HG02678 (cell line): ENCODE measurements at regions not wholly inside any gene's neighbourhood (a gene's known extent, or its start where the extent isn't known, plus 50 kb on each side); places are given as distances from the start of the nearest gene placed in this dataset.
"Not testable (repeated sequence)": the region's sequence is repeated elsewhere in the genome, so short reads cannot be mapped to it uniquely, and the experiment has no call there.

ENCODE experiments used
- ATAC-seq: cut with Tn5 transposase; IDR thresholded peaks from one replicate; pipeline ENCODE4 v1.9.1; 2021; ENCODE audit warnings: mild to moderate bottlenecking, moderate library complexity; ENCODE audit not compliant: unreplicated experiment

DNA sequence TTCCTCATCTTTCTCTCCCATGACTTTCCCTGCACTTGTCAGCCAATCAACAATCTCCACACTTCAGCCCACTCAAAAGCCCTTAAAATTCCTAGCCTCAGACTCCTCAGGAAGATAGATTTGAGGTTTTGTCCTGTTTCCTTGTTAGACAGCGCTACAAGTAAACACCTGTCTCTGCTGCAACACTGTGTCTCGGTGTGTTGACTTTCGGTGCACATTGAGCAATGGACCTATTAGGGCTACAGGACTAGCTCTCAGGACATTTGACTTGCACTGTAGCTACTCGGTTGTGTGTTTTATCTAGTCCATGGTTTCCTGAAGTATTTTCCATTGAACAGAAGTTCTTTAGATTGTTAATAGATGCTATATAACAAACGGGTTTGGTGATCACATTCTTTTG is 140.9 kb upstream of the XPO1 start:
- no peak for ATAC-seq

DNA sequence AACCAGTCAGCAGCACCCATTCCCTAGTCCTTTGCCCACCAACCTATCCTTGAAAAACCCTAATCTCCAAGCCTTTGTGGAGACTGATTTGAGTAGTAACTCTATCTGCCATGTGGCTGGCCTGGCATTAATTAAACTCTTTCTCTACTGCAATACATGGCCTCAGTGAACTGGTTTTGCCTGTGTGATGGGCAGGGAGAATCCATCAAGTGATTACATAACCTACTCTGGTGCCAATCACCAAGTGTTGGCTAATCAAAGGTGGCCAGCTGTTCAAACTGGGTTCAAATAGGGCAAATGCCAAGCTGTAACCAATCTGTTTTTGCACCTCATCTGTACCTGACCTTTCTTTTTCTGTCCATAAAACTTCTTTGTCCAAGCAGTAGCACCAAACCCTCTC is 139.8 kb upstream of the XPO1 start:
- no peak for ATAC-seq

DNA sequence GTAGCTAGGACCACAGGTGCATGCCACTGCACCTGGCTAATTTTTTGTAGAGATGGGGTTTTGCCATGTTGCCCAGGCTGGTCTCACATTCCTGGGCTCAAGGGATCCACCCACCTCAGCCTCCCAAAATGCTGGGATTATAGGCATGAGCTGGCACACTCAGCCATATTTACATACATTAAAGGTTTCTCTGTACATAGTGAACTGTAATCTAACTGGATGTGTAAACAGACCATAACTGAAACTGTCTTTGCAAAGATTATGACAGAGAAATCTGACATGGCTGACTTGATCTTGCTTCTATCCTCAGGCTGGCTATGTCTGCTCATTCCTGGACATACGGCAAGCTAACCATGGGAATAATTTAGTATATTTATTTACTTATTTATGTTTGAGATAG is 139.2 kb upstream of the XPO1 start:
- no peak for ATAC-seq

DNA sequence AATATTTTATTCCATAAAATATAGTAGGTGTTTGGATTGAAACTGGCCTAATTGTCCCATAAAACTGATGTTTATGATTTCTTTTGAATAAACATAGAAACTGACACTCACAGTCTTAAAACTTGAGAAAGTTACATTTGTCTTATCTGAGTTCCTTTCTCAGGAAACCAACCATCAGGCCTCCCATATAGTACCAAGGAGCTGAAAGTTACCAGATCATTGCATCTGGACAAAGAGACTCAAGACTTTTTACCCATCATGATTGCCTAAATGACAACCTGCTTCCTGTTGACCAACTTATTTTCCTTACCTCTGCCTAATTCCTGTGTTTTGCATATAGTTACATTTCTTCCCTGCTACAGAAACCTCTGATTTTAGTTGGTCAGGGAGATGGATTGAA is 137.0 kb upstream of the XPO1 start:
- no peak for ATAC-seq

DNA sequence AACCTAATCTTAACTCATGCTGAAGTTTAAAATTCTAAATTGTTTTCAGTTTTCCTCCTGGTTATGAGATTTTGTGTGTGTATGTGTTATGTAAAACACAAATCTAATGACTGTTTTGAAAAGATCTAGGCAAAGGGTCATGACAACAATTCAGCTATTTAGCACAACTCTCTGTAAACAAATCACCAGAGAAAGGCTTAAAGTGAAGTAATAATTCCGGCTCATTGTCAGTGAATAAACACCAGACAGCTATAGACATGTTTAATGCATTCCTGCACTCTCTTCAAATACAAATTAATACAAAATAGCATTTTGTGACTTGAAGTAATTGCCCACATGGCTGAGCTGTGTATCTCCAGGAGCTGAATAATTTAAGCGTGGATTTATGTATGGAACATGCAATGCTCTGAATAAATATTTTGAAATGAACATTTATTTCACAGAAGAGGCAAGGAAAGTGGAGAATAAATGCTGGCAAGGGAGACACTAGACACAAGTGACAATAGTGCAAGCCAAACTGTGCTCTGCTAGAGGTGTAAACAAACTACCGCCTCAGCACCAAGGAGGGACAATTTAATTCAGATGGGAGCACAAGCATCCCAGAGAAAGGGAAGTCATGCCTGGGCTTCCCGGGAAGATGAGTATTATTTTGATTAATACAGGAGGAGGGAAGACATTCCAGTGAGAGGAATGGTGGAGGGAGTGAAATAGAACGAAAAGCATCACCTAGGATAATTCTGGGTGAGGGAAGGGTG is 133.6 kb upstream of the XPO1 start:
- ATAC-seq, result no peak

DNA sequence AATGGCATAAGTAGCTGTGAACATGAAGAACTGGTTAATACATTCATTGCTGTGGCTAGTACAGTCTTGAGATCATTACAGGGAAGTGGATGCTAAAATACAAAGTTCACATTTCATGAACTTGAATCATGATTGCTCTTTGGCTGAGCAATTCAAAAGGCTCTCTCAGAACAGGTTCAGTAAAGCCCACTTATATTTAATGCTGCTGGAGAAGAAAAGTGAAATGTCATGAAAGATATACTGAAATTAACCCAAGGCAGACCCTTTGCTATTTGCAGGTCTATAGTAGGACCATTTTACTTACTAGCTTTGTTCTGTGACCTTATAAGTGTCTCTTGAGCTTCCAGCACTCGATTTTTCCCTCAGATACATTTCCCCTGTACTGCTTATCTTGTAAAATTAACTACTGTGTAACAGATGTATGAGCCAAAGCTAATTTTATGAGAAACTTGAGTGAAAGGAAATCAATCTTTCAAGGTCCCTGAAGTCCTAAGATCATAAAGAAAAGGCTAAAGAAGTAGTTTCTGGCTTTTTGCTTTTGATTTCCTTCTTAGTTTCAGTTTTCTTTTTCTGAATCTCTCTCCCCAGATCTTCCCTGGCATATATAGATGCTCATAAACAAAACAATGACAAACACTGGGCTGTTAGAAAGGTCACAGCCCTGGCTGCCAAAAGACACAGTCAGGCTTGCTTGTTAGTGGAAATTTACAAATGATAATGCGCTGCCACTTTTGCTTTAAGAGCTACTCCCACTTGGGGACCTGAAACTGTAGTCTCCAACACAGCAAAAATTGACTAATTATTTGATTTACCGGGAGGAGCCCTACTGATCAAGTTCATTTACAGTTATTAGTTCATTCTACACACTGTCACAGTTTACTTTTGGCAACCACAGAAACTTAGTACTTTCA is 132.7 kb upstream of the XPO1 start:
- ATAC-seq, result peak; percentile 74

DNA sequence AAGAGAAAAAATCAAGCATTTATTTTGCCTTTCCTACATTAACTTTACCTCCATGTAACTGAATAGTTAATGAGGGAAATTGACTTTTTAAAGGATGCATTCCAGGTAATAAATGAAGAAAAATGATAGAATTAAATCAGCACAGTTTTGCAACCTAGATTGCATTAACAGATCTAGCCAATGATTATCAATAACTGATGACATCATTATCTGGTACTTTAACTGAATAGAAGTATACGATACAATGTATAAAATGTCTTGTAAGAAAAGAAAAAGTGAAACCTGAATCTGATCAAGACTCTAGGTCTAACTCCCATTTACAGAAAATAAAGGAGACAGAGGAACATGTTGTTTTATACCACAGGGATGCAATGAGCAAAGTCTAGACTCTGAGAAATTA is 126.0 kb upstream of the XPO1 start:
- ATAC-seq, result no peak

DNA sequence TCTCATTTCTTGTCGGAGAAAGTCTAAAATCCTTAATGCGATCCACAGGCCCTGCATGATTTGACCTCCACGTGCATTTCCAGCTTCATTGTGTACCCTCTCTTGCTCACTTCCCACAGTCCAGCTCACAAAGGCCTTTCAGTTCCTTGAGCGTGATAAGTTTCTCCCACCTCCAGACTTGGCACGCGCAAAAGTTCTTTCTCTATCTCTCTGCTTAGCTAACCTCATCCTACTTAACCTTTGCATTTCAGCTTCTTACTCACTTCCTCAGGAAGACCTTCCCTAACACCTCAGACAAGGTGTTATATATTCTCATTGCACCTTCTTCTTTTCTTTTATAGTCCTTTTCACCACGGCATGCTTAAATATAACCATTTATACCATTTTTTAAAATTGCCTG is 124.8 kb upstream of the XPO1 start:
- no peak for ATAC-seq

DNA sequence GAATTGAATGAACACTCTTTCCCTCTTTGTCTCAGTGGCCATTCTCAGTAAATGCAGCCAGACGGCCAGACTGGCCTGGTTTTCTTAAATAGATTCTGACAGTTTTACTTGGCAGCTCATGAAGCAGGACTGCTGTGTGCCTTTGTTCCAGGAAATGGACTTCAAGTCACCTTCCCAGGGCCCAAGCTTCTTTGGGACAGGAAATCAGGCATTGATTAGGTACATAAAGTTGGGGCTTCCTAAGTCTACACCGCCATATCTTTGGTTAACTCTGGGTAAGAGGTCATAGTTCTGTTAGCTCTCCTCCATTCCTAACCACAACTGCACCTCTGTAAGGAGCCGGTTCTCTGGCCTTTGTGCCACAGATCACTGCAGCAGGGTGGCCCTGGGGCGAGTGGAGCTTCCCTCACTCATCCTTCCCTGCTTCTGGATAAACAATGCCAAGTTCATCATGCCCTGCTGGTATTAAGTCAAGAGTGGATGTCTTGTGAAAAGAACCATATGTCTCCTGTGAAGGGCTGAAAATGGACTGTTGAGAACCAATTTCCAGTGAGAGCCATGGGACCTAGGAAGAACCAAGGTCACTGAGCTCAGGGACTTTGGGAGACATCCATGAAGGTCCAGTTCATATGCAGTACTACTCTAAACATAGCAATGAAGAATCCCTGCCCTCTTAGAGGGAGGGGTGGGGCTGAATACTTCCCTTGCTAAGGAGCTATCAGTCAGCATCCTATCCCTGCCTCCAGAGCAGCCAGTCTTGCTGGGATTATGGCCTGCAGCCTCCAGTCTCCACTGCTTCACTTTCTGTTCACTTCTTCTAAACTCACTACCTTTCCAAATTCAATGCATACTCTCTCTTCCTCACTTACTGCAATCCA is 122.6 kb upstream of the XPO1 start:
- ATAC-seq, result no peak

DNA sequence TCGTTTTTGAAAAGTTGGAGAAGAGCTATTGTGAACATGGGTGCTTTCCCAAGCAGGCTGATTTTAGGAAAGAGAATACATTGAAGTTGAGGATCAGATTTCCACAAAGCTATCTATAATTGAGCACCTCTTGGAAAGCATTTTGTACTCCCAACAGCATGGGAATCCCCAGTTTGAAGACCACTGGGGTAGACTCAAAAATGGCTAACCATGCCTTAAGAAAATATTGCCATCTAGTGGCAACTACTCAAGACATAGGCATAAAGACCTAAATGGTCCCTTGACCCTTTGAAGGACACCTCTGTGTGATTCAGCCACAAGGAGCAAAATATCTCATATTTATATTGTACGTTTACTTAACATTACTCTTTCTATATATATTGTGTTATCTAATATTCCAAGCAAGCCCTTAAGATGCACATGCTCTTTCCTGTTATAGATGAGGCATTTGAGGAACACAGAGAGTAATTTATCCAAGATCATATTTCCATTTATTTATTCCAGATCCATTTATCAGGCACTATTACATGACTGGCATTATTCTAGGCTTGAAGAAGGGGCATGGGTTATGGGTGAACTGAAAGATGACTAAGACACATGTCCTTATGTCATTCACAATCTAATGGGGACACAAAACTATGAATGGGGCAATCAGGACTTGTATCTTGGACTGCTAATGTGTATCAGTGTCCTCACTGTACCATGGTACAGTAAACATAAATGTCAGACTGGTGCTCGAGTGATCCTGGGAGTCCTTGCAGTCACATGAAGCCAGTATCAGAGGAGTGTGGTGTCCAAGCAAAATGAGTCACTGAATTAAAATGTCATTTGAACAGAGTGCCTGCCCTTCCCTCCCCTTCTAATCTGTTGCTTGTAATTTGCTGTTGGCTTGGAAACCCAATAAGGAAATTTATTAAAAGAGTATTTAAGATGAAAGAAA is 121.0 kb upstream of the XPO1 start:
- ATAC-seq, result no peak

DNA sequence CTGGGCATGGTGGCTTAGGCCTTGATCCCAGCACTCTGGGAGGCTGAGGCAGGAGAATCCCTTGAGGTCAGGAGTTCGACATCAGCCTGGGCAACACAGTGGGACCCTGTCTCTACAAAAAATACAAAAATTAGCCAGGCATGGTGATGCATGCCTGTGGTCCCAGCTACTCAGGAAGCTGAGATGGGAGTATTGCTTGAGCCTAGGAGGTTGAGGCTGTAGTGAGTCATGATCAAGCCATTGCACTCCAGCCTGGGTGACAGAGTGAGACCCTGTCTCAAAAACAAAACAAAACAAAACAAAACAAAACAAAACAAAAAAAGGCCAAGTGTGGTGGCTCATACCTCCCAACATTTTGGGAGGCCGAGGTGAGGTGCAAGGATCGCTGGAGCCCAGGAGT is 111.8 kb upstream of the XPO1 start:
- ATAC-seq, result not testable (repeated sequence)

DNA sequence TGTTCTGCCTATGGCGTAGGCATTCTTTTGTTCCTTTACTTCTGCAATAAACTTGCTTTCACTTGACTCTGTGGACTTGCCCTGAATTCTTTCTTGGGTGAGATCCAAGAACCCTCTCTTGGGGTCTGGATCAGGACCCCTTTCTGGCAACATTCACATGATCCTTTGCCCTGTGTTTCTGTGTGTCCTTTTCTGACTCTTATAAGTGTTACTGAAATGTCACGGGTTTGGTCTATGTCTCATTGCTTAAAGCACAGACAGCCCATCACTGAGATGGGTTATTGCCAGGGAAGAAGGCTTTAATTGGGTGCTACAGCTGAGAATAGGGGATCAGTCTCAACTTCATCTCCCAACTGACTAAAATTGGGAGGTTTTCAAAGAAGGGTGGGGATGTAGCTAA is 110.9 kb upstream of the XPO1 start:
- ATAC-seq, result no peak

DNA sequence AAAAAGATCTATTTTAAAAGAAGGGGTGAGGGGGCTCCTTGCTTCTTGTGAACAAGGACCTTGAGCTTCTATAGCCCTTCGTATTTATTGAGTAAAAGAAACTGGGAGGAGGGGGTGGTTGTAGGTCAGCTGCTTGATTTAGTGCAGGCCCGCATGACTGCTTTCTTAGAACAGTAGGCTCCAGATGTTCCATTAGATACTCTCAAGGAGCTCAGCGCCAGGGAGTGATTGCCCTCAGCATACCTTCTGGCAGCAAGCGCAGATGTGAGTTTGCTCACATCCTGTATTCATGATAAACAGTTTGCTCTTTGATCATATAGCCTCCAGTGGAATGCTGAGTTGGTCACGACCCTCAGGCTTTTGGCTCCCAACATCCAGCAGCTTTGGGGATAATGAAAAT is 108.9 kb upstream of the XPO1 start:
- ATAC-seq, result no peak

DNA sequence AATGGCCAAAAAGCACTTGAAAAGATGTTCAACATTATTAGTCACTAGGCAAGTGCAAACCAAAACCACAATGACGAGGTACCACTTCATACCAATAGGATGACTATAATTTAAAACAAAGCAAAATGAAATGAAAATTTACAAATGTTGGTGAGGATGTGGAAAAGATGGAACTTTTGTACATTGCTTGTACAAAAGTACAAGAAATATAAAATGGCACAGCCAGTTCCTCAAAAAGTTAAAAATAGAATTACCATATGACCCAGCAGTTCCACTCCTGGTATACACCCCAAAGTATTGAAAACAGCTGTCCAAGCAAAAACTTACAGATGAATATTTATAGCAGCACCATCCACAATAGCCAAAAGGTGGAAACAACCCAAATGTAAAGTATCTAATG is 107.8 kb upstream of the XPO1 start:
- no peak for ATAC-seq

DNA sequence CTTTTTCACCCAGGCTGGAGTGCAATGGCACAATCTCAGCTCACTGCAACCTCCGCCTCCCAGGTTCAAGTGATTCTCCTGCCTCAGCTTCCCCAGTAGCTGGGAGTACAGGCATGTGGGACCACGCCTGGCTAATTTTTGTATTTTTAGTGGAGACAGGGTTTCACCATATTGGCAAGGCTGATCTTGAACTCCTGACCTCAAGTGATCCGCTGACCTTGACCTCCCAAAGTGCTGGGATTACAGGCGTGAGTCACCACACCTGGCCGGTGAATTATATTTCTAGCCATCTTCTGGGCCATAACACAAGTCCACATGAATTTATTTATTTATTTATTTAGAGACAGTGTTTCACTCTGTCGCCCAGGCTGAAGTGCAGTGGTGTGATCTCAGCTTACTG is 105.0 kb upstream of the XPO1 start:
- not testable (repeated sequence) for ATAC-seq

DNA sequence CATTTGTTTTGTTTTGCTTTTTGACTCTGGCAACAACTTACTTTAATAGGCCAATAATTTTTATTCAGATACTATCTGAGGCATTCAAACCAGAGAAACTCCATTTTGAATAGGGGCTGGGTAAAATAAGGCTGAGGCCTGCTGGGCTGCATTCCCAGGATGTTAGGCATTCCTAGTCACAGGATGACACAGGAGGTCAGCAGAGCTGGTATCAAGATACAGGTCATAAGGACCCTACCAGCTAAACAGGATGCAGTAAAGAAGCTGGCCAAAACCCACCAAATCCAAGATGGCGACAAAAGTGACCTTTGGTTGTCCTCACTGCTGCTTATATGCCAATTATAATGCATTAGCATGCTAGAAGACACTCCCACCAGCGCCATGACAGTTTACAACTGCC is 102.2 kb upstream of the XPO1 start:
- no peak for ATAC-seq

DNA sequence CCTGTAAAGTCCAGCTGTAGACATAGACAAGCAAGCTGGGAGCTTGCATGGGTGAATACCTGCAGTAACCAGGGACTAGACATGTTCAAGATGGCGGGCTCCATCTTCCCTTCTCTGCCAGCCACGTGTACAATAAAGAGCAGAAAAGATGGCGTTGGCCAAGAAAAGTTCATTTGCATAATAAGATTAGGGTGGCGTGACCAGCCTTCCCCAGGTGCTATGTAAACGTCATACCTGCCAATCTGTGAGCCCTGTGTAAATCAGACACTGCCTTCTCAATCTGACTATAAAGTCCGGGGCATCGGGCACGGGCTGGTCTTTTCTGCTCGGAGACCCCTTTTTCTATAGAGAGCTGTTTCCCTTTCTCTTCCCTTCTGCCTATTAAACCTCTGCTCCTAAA is 101.6 kb upstream of the XPO1 start:
- no peak for ATAC-seq

DNA sequence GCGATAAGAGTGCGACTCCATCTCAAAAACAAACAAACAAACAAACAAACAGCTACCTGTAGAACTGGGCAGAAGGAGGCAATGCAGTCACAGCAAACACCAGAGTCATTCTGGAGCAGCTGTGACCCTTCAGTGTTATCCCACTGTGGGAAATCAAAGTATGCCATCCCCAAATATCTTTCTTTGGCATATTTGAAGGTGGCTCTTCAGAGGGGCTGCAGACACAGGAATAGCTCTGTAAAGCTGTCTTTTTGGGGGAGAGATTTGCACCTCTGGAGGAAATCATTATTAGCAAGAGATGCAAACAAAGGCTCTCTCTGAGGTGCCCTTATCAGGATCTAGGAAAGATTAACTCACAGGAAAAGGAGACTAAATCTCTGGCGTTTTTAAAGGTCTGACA is 98.5 kb upstream of the XPO1 start:
- ATAC-seq, result no peak

DNA sequence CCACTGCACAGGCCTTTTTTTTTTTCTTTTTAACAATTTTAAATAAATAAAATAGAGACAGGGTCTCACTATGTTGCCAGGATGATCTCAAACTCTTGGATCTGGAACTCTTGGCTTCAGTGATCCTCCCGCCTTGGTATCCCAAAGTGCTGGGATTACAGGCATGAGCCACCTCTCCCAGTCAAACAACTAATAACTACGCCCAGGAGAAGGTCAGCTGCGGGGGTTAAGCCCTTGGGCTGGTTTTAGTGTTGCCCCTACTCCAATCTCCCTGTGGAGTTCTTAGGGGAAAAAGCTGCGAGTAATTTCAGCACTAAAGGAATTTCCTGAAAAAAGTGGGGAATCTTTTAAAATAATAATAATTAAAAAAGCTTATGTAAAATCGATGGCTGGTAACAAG is 96.4 kb upstream of the XPO1 start:
- ATAC-seq, result no peak

DNA sequence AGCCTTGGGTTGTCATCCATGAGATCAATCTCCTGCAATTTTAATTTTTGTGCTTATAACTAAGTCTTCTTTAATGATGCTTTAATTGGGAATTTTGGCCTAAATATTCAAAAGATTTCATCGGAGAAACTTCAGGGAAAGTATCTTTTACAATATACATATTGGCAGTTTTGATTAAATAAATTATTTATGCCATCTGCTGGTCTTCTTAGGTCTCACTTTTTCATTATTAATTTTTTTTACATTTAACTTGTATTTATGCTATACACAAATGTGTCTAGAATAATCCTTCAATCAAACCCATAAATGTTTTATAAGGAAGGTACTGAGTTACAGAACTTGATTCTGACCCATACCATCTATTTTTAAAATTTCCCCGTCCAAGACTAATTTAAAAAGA is 95.1 kb upstream of the XPO1 start:
- no peak for ATAC-seq
